Esophagus muscularis mucosa (tissue), 3 donors: ENCODE measurements at regions not wholly inside any gene's neighbourhood (a gene's known extent, or its start where the extent isn't known, plus 50 kb on each side); places are given as distances from the start of the nearest gene placed in this dataset.

ENCODE experiments used
- POLR2AphosphoS5 ChIP-seq, 2 donors: sonication (generic); formaldehyde crosslinking; IDR thresholded peaks; one replicate each; pipeline ENCODE4 v1.6.1; 2017; ENCODE audit warnings: antibody characterized with exemption in 2 of 2
- TF ChIP-seq, protein P1 (sequence below), 3 experiments: fragments of 200-600 bp in 2 of 3; fragments of 450-650 bp in 1 of 3; sonication (generic) in 2 of 3; IDR thresholded peaks; one replicate each; pipeline ENCODE4 v1.5.1; 2017 to 2019; ENCODE audit warnings: antibody characterized with exemption in 3 of 3, mild to moderate bottlenecking in 2 of 3, moderate library complexity in 1 of 3

GRCh38 chr18:33853187-33853586 lies 275.2 kb downstream of the ASXL3 start:
- TF ChIP-seq, protein P1, sequence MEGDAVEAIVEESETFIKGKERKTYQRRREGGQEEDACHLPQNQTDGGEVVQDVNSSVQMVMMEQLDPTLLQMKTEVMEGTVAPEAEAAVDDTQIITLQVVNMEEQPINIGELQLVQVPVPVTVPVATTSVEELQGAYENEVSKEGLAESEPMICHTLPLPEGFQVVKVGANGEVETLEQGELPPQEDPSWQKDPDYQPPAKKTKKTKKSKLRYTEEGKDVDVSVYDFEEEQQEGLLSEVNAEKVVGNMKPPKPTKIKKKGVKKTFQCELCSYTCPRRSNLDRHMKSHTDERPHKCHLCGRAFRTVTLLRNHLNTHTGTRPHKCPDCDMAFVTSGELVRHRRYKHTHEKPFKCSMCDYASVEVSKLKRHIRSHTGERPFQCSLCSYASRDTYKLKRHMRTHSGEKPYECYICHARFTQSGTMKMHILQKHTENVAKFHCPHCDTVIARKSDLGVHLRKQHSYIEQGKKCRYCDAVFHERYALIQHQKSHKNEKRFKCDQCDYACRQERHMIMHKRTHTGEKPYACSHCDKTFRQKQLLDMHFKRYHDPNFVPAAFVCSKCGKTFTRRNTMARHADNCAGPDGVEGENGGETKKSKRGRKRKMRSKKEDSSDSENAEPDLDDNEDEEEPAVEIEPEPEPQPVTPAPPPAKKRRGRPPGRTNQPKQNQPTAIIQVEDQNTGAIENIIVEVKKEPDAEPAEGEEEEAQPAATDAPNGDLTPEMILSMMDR (IDR thresholded peaks at IDR 0.05) = no peak
- no peak for TF ChIP-seq POLR2AphosphoS5 (IDR thresholded peaks at IDR 0.05)
